K562 (cell line): ENCODE measurements at regions not wholly inside any gene's neighbourhood (a gene's known extent, or its start where the extent isn't known, plus 50 kb on each side); places are given as distances from the start of the nearest gene placed in this dataset.

Experiments
- ARID3A ChIP-seq: IDR thresholded peaks from 2 replicates; pipeline ENCODE4 v1.6.1; 2012; ENCODE audit warnings: low read depth, low read length, improper control_type of control experiment, borderline replicate concordance
- BRD4 ChIP-seq: fragments of 200-600 bp; sonication (generic); IDR thresholded peaks from 2 replicates; pipeline ENCODE4 v1.6.1; 2017; ENCODE audit warnings: inconsistent platforms
- ELF4 ChIP-seq: fragments of 450-650 bp; formaldehyde crosslinking; IDR thresholded peaks from 2 replicates; pipeline ENCODE4 v1.4.0; 2022; ENCODE audit warnings: missing genetic modification characterization
- FOXK1 ChIP-seq: sonication (generic); formaldehyde crosslinking; IDR thresholded peaks from 2 replicates; pipeline ENCODE4 v1.8.0; 2022; ENCODE audit warnings: missing genetic modification reagents, mild to moderate bottlenecking, borderline replicate concordance
- HMG20B ChIP-seq: fragments of 250-450 bp; sonication (Bioruptor Pico); IDR thresholded peaks from 2 replicates; pipeline ENCODE4 v1.5.0; 2021; ENCODE audit warnings: mild to moderate bottlenecking
- HNRNPL ChIP-seq: fragments of 200-400 bp; formaldehyde crosslinking; IDR thresholded peaks from 2 replicates; pipeline ENCODE4 v1.6.1; 2017; ENCODE audit warnings: low read depth, mild to moderate bottlenecking, low read length
- JUNB ChIP-seq: fragments of 450-650 bp; formaldehyde crosslinking; conservative IDR thresholded peaks from 2 replicates; pipeline ENCODE4 v1.4.0; 2020; ENCODE audit warnings: mild to moderate bottlenecking
- LEF1 ChIP-seq: fragments of 450-650 bp; IDR thresholded peaks from 2 replicates; pipeline ENCODE4 v1.6.1; 2016; ENCODE audit warnings: mild to moderate bottlenecking
- MCM3 ChIP-seq: fragments of 450-650 bp; IDR thresholded peaks from 2 replicates; pipeline ENCODE4 v1.6.1; 2016
- POLR2G ChIP-seq: fragments of 200-400 bp; formaldehyde crosslinking; IDR thresholded peaks from 2 replicates; pipeline ENCODE4 v1.6.1; 2017; ENCODE audit warnings: low read depth, mild to moderate bottlenecking, antibody characterized with exemption, low read length, moderate library complexity
- RAD21 ChIP-seq, 2 experiments: fragments of 250-450 bp in 1 of 2; fragments of 450-650 bp in 1 of 2; sonication (Bioruptor Pico) in 1 of 2; formaldehyde crosslinking in 1 of 2; IDR thresholded peaks in 1 of 2; conservative IDR thresholded peaks in 1 of 2; 2 replicates each; pipeline versions ENCODE4 v1.4.0 to v1.8.0; 2020 to 2022; ENCODE audit warnings: mild to moderate bottlenecking in 2 of 2, moderate library complexity in 1 of 2
- XRCC4 ChIP-seq: IDR thresholded peaks from one replicate; pipeline ENCODE4 v1.6.1; 2011; ENCODE audit not compliant: insufficient read depth, insufficient read length; ENCODE audit errors: extremely low read depth
- ZNF449 ChIP-seq: fragments of 250-450 bp; sonication (Bioruptor Pico); IDR thresholded peaks from 2 replicates; pipeline ENCODE4 v1.8.0; 2022; ENCODE audit warnings: moderate library complexity, mild to moderate bottlenecking, inconsistent platforms
- TF ChIP-seq, protein P1 (sequence below): fragments of 200-800 bp; sonication (Bioruptor generic); IDR thresholded peaks from 2 replicates; pipeline ENCODE4 v1.6.1; 2017; ENCODE audit warnings: missing genetic modification characterization, missing compliant biosample characterization
- TF ChIP-seq, protein P2 (sequence below): fragments of 450-650 bp; IDR thresholded peaks from 2 replicates; pipeline ENCODE4 v1.6.1; 2016
- TF ChIP-seq, protein P3 (sequence below): sonication (generic); formaldehyde crosslinking; IDR thresholded peaks from 2 replicates; pipeline ENCODE4 v1.8.1; 2023; ENCODE audit warnings: mild to moderate bottlenecking, missing genetic modification reagents
- TF ChIP-seq, protein P4 (sequence below): fragments of 250-450 bp; sonication (Bioruptor Pico); IDR thresholded peaks from 2 replicates; pipeline ENCODE4 v1.5.0; 2021; ENCODE audit warnings: mild to moderate bottlenecking, moderate library complexity

- TF ChIP-seq, protein P1, sequence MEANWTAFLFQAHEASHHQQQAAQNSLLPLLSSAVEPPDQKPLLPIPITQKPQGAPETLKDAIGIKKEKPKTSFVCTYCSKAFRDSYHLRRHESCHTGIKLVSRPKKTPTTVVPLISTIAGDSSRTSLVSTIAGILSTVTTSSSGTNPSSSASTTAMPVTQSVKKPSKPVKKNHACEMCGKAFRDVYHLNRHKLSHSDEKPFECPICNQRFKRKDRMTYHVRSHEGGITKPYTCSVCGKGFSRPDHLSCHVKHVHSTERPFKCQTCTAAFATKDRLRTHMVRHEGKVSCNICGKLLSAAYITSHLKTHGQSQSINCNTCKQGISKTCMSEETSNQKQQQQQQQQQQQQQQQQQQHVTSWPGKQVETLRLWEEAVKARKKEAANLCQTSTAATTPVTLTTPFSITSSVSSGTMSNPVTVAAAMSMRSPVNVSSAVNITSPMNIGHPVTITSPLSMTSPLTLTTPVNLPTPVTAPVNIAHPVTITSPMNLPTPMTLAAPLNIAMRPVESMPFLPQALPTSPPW (CRISPR knock-in tag): peak; percentile 32; the same call in 1 of the 2 replicates
- TF ChIP-seq ELF4 (CRISPR knock-in tag) (no peak), MCM3 (no peak), JUNB (CRISPR knock-in tag) (no peak), FOXK1 (CRISPR knock-in tag) (no peak), POLR2G (no peak), BRD4 (no peak), ZNF449 (no peak), XRCC4 (no peak), ARID3A (no peak), RAD21 (CRISPR knock-in tag; conservative IDR thresholded peaks at IDR 0.05 in 1 of 2, IDR thresholded peaks at IDR 0.05 in 1 of 2) (0 out of 4 replicates have a peak, but pooled peaks of 1 of the 2 experiments have one; percentile 9), LEF1 (no peak), HNRNPL (no peak), HMG20B (CRISPR knock-in tag) (no peak)
- TF ChIP-seq, protein P2, sequence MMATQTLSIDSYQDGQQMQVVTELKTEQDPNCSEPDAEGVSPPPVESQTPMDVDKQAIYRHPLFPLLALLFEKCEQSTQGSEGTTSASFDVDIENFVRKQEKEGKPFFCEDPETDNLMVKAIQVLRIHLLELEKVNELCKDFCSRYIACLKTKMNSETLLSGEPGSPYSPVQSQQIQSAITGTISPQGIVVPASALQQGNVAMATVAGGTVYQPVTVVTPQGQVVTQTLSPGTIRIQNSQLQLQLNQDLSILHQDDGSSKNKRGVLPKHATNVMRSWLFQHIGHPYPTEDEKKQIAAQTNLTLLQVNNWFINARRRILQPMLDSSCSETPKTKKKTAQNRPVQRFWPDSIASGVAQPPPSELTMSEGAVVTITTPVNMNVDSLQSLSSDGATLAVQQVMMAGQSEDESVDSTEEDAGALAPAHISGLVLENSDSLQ: peak; percentile 92
- TF ChIP-seq, protein P3, sequence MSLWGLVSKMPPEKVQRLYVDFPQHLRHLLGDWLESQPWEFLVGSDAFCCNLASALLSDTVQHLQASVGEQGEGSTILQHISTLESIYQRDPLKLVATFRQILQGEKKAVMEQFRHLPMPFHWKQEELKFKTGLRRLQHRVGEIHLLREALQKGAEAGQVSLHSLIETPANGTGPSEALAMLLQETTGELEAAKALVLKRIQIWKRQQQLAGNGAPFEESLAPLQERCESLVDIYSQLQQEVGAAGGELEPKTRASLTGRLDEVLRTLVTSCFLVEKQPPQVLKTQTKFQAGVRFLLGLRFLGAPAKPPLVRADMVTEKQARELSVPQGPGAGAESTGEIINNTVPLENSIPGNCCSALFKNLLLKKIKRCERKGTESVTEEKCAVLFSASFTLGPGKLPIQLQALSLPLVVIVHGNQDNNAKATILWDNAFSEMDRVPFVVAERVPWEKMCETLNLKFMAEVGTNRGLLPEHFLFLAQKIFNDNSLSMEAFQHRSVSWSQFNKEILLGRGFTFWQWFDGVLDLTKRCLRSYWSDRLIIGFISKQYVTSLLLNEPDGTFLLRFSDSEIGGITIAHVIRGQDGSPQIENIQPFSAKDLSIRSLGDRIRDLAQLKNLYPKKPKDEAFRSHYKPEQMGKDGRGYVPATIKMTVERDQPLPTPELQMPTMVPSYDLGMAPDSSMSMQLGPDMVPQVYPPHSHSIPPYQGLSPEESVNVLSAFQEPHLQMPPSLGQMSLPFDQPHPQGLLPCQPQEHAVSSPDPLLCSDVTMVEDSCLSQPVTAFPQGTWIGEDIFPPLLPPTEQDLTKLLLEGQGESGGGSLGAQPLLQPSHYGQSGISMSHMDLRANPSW: no peak
- TF ChIP-seq, protein P4, sequence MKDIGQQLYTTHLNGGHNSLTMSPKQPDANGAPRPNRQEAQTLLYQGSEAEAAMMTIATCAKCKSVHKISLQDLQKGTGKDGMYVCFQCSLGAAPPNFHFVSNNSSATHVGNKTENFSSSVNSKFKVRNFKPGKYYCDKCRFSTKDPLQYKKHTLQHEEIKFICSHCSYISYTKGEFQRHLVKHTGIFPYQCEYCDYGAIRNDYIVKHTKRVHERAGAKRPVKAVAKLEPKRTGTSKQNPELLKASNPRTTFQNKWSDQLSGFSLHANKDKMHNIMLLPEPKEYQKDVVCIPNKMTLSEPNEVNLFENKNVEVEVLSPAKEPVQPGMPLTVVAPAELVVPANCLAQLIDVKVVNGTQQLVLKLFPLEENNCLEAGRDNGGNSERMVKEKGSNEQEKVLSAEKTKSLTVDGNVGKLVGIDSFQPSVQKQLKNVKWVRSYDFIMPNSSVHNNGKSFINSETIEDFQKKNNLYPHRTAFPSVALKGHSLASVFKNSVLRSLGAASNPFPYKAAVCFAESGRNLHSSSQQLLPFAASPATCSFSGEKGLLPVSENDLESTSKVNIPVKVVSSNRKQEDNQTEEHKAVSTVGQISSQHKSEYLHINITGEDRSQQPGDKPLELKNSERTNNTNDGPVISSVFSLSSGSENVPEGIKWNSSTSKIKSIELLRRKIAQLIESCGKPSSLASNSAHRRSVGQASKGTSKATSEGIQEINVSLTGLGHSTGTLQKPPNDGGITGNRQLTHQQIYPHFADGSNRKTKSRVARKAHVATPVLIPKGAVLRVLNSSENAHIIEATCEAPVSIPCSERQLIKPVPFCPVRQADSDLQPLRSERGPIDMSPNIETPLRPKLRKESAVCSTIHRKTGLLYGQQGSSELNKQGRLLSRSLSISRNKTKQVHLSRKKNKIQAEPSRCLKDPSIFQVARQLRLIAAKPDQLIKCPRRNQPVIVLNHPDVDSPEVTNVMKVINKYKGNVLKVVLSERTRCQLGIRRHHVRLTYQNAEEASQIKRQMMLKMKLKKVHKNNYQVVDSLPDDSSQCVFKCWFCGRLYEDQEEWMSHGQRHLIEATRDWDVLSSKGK: no peak
Observed at GRCh38 chr17:13346081-13346533, 255.6 kb downstream of the HS3ST3A1 start (continued).
